Testis (tissue), 2 donors: ENCODE measurements at regions not wholly inside any gene's neighbourhood (a gene's known extent, or its start where the extent isn't known, plus 50 kb on each side); places are given as distances from the start of the nearest gene placed in this dataset.

Experiments used
- DNase-seq: peaks from one replicate; pipeline ENCODE4 v3.0.0-alpha.2; 2019
- H3K27ac ChIP-seq, 2 donors: fragments of 200-600 bp; sonication (generic); one replicate each; pipeline ENCODE4 v1.5.1; 2019
- H3K27me3 ChIP-seq: fragments of 200-600 bp; sonication (generic); one replicate; pipeline ENCODE4 v1.5.1; 2019
- H3K36me3 ChIP-seq: fragments of 200-600 bp; sonication (generic); one replicate; pipeline ENCODE4 v1.5.1; 2017; ENCODE audit warnings: low read depth; ENCODE audit errors: missing control alignments
- H3K4me1 ChIP-seq: fragments of 200-600 bp; sonication (generic); one replicate; pipeline ENCODE4 v1.5.1; 2019
- H3K4me3 ChIP-seq, 2 donors: fragments of 200-600 bp; sonication (generic); one replicate each; pipeline ENCODE4 v1.5.1; 2017 to 2019
- H3K9me3 ChIP-seq: fragments of 200-600 bp; sonication (generic); one replicate; pipeline ENCODE4 v1.5.1; 2017
- POLR2A ChIP-seq: fragments of 450-650 bp; IDR thresholded peaks from one replicate; pipeline ENCODE4 v1.6.1; 2017; ENCODE audit warnings: antibody characterized with exemption, mild to moderate bottlenecking, moderate library complexity
- WGBS, 2 donors: methylation state at CpG; one replicate each; pipeline ENCODE4 v1.1.5; 2018; 5-methylcytosine and 5-hydroxymethylcytosine counted together
- intact Hi-C: fragments of 100-400 bp; cut with DNase I; formaldehyde crosslinking; loops from one replicate; pipeline ENCODE4 v1.15.1; 2023; ENCODE audit warnings: low total_unique reads
- TF ChIP-seq, protein P1 (sequence below), 3 experiments: fragments of 450-650 bp in 2 of 3; fragments of 200-600 bp in 1 of 3; sonication (generic) in 1 of 3; IDR thresholded peaks; one replicate each; pipeline ENCODE4 v1.5.1; 2016 to 2019; ENCODE audit warnings: antibody characterized with exemption in 3 of 3, mild to moderate bottlenecking in 2 of 3, moderate library complexity in 1 of 3

GRCh38 chr22:47601666-47602065, 839.2 kb downstream of the TBC1D22A start:
- DNase-seq = peak; percentile 5
- WGBS, 2 donors = 78 to 86% methylated on average over 10 of the region's 10 CpGs
- no peak for TF ChIP-seq POLR2A
- TF ChIP-seq, protein P1, sequence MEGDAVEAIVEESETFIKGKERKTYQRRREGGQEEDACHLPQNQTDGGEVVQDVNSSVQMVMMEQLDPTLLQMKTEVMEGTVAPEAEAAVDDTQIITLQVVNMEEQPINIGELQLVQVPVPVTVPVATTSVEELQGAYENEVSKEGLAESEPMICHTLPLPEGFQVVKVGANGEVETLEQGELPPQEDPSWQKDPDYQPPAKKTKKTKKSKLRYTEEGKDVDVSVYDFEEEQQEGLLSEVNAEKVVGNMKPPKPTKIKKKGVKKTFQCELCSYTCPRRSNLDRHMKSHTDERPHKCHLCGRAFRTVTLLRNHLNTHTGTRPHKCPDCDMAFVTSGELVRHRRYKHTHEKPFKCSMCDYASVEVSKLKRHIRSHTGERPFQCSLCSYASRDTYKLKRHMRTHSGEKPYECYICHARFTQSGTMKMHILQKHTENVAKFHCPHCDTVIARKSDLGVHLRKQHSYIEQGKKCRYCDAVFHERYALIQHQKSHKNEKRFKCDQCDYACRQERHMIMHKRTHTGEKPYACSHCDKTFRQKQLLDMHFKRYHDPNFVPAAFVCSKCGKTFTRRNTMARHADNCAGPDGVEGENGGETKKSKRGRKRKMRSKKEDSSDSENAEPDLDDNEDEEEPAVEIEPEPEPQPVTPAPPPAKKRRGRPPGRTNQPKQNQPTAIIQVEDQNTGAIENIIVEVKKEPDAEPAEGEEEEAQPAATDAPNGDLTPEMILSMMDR (IDR thresholded peaks at IDR 0.05) = no peak
- Histone ChIP-seq H3K27me3 (no peaks in the 10 kb centered on the region), H3K4me3 (no peak overlapping the region), H3K27ac (no peak overlapping the region), H3K4me1 (no peaks in the 10 kb centered on the region), H3K36me3 (no peaks in the 10 kb centered on the region), H3K9me3 (no peaks in the 10 kb centered on the region)
- intact Hi-C loops = no loop called here

DNA sequence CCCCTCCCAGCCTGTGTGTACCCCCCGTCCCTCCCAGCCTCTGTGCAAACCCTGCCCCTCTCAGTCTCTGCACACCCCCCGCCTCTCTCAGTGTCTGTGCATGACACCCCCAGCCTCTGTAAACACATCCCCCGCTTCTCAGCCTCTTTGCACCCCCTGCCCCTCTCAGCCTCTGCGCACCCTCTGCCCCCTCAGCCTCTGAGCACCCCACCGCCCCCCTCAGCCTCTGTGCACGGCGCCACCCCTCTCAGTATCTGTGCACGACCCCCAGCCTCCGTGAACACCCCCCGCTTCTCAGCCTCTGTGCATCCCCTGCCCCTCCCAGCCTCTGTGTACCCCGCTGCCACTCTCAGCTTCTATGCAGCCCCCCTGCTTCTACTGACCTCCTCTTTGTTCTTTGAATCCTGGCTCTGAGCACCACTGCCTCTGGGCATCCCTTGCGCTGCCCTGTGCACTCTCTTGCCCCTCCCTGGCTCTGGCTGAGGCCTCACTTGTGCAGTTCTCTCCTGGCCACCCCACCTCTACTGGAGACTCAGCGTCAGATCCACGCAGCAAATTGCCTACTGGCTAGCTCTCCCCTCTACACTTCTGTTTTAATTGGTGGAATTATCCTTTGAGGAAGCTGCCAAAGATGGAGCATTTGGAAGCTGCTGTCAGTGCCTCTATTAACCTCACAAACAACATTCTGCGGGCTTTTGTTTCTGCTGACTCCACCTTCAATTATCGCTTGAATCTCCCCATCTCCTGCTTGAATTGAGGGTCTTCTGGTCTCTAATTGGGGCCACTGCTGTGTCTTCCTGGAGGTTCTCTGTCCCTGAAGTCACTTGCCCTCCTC, 838.6 kb downstream of the TBC1D22A start:
- WGBS, 2 donors = 72 to 82% methylated on average over 12 to 13 of the region's 16 CpGs
- H3K27me3 ChIP-seq = no peaks in the 10 kb centered on the region
- no peak for TF ChIP-seq POLR2A
- TF ChIP-seq, protein P1 (IDR thresholded peaks at IDR 0.05) = no peak

DNA sequence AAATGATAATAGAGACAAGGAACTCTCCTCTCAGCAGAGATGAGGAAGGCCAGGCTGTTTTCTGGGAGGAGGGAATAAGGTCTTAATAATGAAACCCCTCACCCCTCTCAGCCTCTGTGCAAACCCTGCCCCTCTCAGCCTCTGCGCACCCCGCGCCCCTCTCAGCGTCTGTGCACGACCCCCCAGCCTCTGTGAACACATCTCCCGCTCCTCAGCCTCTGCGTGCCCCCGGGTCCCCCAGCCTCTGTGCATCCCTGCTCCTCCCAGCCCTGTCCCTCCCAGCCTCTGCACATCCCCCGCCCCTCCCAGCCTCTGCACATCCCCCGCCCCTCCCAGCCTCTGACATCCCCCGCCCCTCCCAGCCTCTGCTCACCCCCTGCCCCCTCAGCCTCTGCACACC, 837.8 kb downstream of the TBC1D22A start:
- WGBS, 2 donors = 32 to 63% methylated on average over 11 of the region's 11 CpGs
- DNase-seq = no peak
- H3K36me3 ChIP-seq = no peaks in the 10 kb centered on the region
- no peak overlapping the region for H3K27ac ChIP-seq
- no peaks in the 10 kb centered on the region for H3K4me1 ChIP-seq
- H3K4me3 ChIP-seq = no peak overlapping the region
- H3K9me3 ChIP-seq = no peaks in the 10 kb centered on the region
- H3K27me3 ChIP-seq = no peaks in the 10 kb centered on the region
- TF ChIP-seq, protein P1 (IDR thresholded peaks at IDR 0.05) = no peak
- TF ChIP-seq POLR2A = no peak
- intact Hi-C loops = no loop called here

More for the DNA sequence above, 838.6 kb downstream of the TBC1D22A start:
- no peak for DNase-seq
- Histone ChIP-seq H3K4me3 (no peak overlapping the region), H3K36me3 (no peaks in the 10 kb centered on the region), H3K4me1 (no peaks in the 10 kb centered on the region), H3K27ac (no peak overlapping the region), H3K9me3 (no peaks in the 10 kb centered on the region)
- intact Hi-C loops = no loop called here

DNA sequence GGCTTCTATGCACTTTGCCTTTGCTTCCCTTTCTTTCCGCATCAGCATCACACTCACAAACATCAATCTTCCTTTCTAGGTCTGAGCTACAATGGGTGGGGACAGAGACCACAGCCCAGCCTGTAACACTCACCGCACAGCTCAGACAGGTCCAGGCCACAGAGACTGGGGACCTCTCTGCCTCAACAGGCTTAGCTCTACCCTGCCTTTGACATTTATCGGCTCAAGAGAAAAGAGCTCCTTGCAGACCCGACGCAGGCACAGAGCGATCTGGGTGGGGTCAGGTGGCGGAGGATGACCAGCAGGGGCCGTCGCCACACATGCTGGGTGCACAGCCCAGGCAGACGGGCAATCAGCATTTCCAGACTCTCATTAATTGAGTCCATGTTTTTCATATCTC, 837.3 kb downstream of the TBC1D22A start:
- WGBS, 2 donors = 66 to 69% methylated on average over 7 to 10 of the region's 10 CpGs
- no peak for DNase-seq

More for the DNA sequence above, 837.3 kb downstream of the TBC1D22A start:
- Histone ChIP-seq H3K27ac (no peak overlapping the region), H3K36me3 (no peaks in the 10 kb centered on the region), H3K9me3 (no peaks in the 10 kb centered on the region), H3K27me3 (no peaks in the 10 kb centered on the region), H3K4me1 (no peaks in the 10 kb centered on the region), H3K4me3 (no peak overlapping the region)
- TF ChIP-seq POLR2A = no peak
- TF ChIP-seq, protein P1 (IDR thresholded peaks at IDR 0.05) = no peak
- intact Hi-C loops = no loop called here
